ENCODE measurements at regions not wholly inside any gene's neighbourhood (a gene's known extent, or its start where the extent isn't known, plus 50 kb on each side); places are given as distances from the start of the nearest gene placed in this dataset.

GRCh38 chr3:118778201-118778600 is 256.4 kb downstream of the IGSF11 start:
- H3K36me3 Mint-ChIP-seq (ENCODE audit: low read depth): no peaks in the 10 kb centered on the region
- DNase-seq: no peak
- no peak overlapping the region for H3K4me3 Mint-ChIP-seq

GRCh38 chr3:118781232-118781631 is 253.4 kb downstream of the IGSF11 start:
- Mint-ChIP-seq H3K36me3 (ENCODE audit: low read depth) (no peaks in the 10 kb centered on the region), H3K4me1 (no peaks in the 10 kb centered on the region), H3K27me3 (peaks cover 9% of the 10 kb centered on the region), H3K27ac (no peak overlapping the region), H3K4me3 (no peak overlapping the region)
- no peak for ATAC-seq
- no peaks in the 10 kb centered on the region for H3K9me3 ChIP-seq (ENCODE audit: control insufficient read depth, low read length, poor library complexity, severe bottlenecking)
- no peak for DNase-seq

More at GRCh38 chr3:118778201-118778600, 256.4 kb downstream of the IGSF11 start:
- H3K27me3 Mint-ChIP-seq: peaks cover 8% of the 10 kb centered on the region
- no peak overlapping the region for H3K27ac Mint-ChIP-seq
- ATAC-seq: no peak
- H3K4me1 Mint-ChIP-seq: no peaks in the 10 kb centered on the region
- no peaks in the 10 kb centered on the region for H3K9me3 ChIP-seq (ENCODE audit: control insufficient read depth, low read length, poor library complexity, severe bottlenecking)

- no peak for DNase-seq
- Mint-ChIP-seq H3K27ac (no peak overlapping the region), H3K4me1 (no peaks in the 10 kb centered on the region), H3K4me3 (no peak overlapping the region), H3K36me3 (ENCODE audit: low read depth) (no peaks in the 10 kb centered on the region), H3K27me3 (peaks cover 9% of the 10 kb centered on the region)
- ATAC-seq: no peak
- no peaks in the 10 kb centered on the region for H3K9me3 ChIP-seq (ENCODE audit: control insufficient read depth, low read length, poor library complexity, severe bottlenecking)
Measured at GRCh38 chr3:118781839-118782238, 252.8 kb downstream of the IGSF11 start.

GRCh38 chr3:118782755-118783202 is 251.9 kb downstream of the IGSF11 start:
- Mint-ChIP-seq H3K36me3 (ENCODE audit: low read depth) (no peaks in the 10 kb centered on the region), H3K4me1 (no peaks in the 10 kb centered on the region), H3K4me3 (no peak overlapping the region), H3K27ac (no peak overlapping the region), H3K27me3 (peaks cover 12% of the 10 kb centered on the region)
- no peaks in the 10 kb centered on the region for H3K9me3 ChIP-seq (ENCODE audit: control insufficient read depth, low read length, poor library complexity, severe bottlenecking)
- ATAC-seq (no peak), DNase-seq (no peak)

GRCh38 chr3:118785415-118785814 is 249.2 kb downstream of the IGSF11 start:
- Mint-ChIP-seq H3K27ac (no peak overlapping the region), H3K27me3 (peaks cover 30% of the 10 kb centered on the region), H3K36me3 (ENCODE audit: low read depth) (no peaks in the 10 kb centered on the region), H3K4me1 (no peaks in the 10 kb centered on the region), H3K4me3 (no peak overlapping the region)
- ATAC-seq (no peak), DNase-seq (no peak)
- H3K9me3 ChIP-seq (ENCODE audit: control insufficient read depth, low read length, poor library complexity, severe bottlenecking): no peaks in the 10 kb centered on the region

GRCh38 chr3:118791246-118791645 is 243.4 kb downstream of the IGSF11 start:
- no peaks in the 10 kb centered on the region for H3K36me3 Mint-ChIP-seq (ENCODE audit: low read depth)
- peaks cover 45% of the 10 kb centered on the region for H3K27me3 Mint-ChIP-seq
- H3K9me3 ChIP-seq (ENCODE audit: control insufficient read depth, low read length, poor library complexity, severe bottlenecking): no peaks in the 10 kb centered on the region
- DNase-seq: no peak
- no peak overlapping the region for H3K4me3 Mint-ChIP-seq
- H3K27ac Mint-ChIP-seq: no peak overlapping the region
- H3K4me1 Mint-ChIP-seq: peaks cover 2% of the 10 kb centered on the region
- no peak for ATAC-seq

- H3K36me3 Mint-ChIP-seq (ENCODE audit: low read depth): no peaks in the 10 kb centered on the region
- peaks cover 45% of the 10 kb centered on the region for H3K27me3 Mint-ChIP-seq
Measured at GRCh38 chr3:118792191-118792590, 242.5 kb downstream of the IGSF11 start.

GRCh38 chr3:118793176-118793575 is 241.5 kb downstream of the IGSF11 start:
- no peak for DNase-seq
- ATAC-seq: no peak
- Mint-ChIP-seq H3K4me3 (no peak overlapping the region), H3K27ac (no peak overlapping the region), H3K27me3 (peaks cover 38% of the 10 kb centered on the region), H3K36me3 (ENCODE audit: low read depth) (no peaks in the 10 kb centered on the region), H3K4me1 (peaks cover 2% of the 10 kb centered on the region)
- H3K9me3 ChIP-seq (ENCODE audit: control insufficient read depth, low read length, poor library complexity, severe bottlenecking): no peaks in the 10 kb centered on the region

More at GRCh38 chr3:118792191-118792590, 242.5 kb downstream of the IGSF11 start:
- no peaks in the 10 kb centered on the region for H3K9me3 ChIP-seq (ENCODE audit: control insufficient read depth, low read length, poor library complexity, severe bottlenecking)
- peaks cover 2% of the 10 kb centered on the region for H3K4me1 Mint-ChIP-seq
- DNase-seq (no peak), ATAC-seq (no peak)
- H3K27ac Mint-ChIP-seq: no peak overlapping the region
- H3K4me3 Mint-ChIP-seq: no peak overlapping the region

GRCh38 chr3:118799303-118799702 is 235.3 kb downstream of the IGSF11 start:
- no peaks in the 10 kb centered on the region for H3K9me3 ChIP-seq (ENCODE audit: control insufficient read depth, low read length, poor library complexity, severe bottlenecking)
- Mint-ChIP-seq H3K4me3 (no peak overlapping the region), H3K4me1 (no peaks in the 10 kb centered on the region), H3K36me3 (ENCODE audit: low read depth) (peaks cover 2% of the 10 kb centered on the region), H3K27ac (no peak overlapping the region), H3K27me3 (peaks cover 8% of the 10 kb centered on the region)
- DNase-seq (no peak), ATAC-seq (no peak)

- no peak overlapping the region for H3K4me3 Mint-ChIP-seq
- H3K4me1 Mint-ChIP-seq: peaks cover 2% of the 10 kb centered on the region
- peaks cover 15% of the 10 kb centered on the region for H3K27me3 Mint-ChIP-seq
- H3K27ac Mint-ChIP-seq: no peak overlapping the region
- peaks cover 4% of the 10 kb centered on the region for H3K36me3 Mint-ChIP-seq (ENCODE audit: low read depth)
- H3K9me3 ChIP-seq (ENCODE audit: control insufficient read depth, low read length, poor library complexity, severe bottlenecking): no peaks in the 10 kb centered on the region
- ATAC-seq (no peak), DNase-seq (no peak)
Measured at GRCh38 chr3:118801899-118802298, 232.7 kb downstream of the IGSF11 start.

GRCh38 chr3:118802325-118803095 is 232.1 kb downstream of the IGSF11 start:
- Mint-ChIP-seq H3K4me1 (peaks cover 2% of the 10 kb centered on the region), H3K27me3 (peaks cover 15% of the 10 kb centered on the region), H3K4me3 (no peak overlapping the region), H3K36me3 (ENCODE audit: low read depth) (peaks cover 4% of the 10 kb centered on the region), H3K27ac (no peak overlapping the region)
- ATAC-seq: no peak
- H3K9me3 ChIP-seq (ENCODE audit: control insufficient read depth, low read length, poor library complexity, severe bottlenecking): no peaks in the 10 kb centered on the region
- no peak for DNase-seq

- no peak for ATAC-seq
- no peaks in the 10 kb centered on the region for H3K9me3 ChIP-seq (ENCODE audit: control insufficient read depth, low read length, poor library complexity, severe bottlenecking)
- Mint-ChIP-seq H3K4me3 (no peak overlapping the region), H3K27me3 (peaks cover 15% of the 10 kb centered on the region), H3K4me1 (peaks cover 2% of the 10 kb centered on the region), H3K27ac (no peak overlapping the region), H3K36me3 (ENCODE audit: low read depth) (peaks cover 4% of the 10 kb centered on the region)
- no peak for DNase-seq
Measured at GRCh38 chr3:118803096-118803476, 231.6 kb downstream of the IGSF11 start.

- Mint-ChIP-seq H3K4me3 (no peak overlapping the region), H3K27me3 (peaks cover 20% of the 10 kb centered on the region)
- ATAC-seq: no peak
Measured at GRCh38 chr3:118805007-118805406, 229.6 kb downstream of the IGSF11 start.

GRCh38 chr3:118806423-118806822 is 228.2 kb downstream of the IGSF11 start:
- H3K4me1 Mint-ChIP-seq: peaks cover 7% of the 10 kb centered on the region

More at GRCh38 chr3:118805007-118805406, 229.6 kb downstream of the IGSF11 start:
- Mint-ChIP-seq H3K27ac (no peak overlapping the region), H3K36me3 (ENCODE audit: low read depth) (peaks cover 4% of the 10 kb centered on the region), H3K4me1 (peaks cover 2% of the 10 kb centered on the region)
- no peaks in the 10 kb centered on the region for H3K9me3 ChIP-seq (ENCODE audit: control insufficient read depth, low read length, poor library complexity, severe bottlenecking)
- no peak for DNase-seq

More at GRCh38 chr3:118806423-118806822, 228.2 kb downstream of the IGSF11 start:
- ATAC-seq (no peak), DNase-seq (no peak)
- Mint-ChIP-seq H3K4me3 (no peak overlapping the region), H3K36me3 (ENCODE audit: low read depth) (peaks cover 4% of the 10 kb centered on the region), H3K27me3 (peaks cover 27% of the 10 kb centered on the region), H3K27ac (no peak overlapping the region)
- no peaks in the 10 kb centered on the region for H3K9me3 ChIP-seq (ENCODE audit: control insufficient read depth, low read length, poor library complexity, severe bottlenecking)
